HepG2 (cell line): ENCODE measurements at regions not wholly inside any gene's neighbourhood (a gene's known extent, or its start where the extent isn't known, plus 50 kb on each side); places are given as distances from the start of the nearest gene placed in this dataset.

Source experiments
- BCL6 ChIP-seq: IDR thresholded peaks from 2 replicates; pipeline ENCODE4 v1.6.1; 2016; ENCODE audit warnings: missing genetic modification reagents, missing compliant biosample characterization
- GATAD2A ChIP-seq: IDR thresholded peaks from 2 replicates; pipeline ENCODE4 v1.6.1; 2016
- KAT7 ChIP-seq: IDR thresholded peaks from 2 replicates; pipeline ENCODE4 v1.6.1; 2018; ENCODE audit warnings: borderline replicate concordance, missing compliant biosample characterization
- ZNF562 ChIP-seq: sonication (generic); formaldehyde crosslinking; IDR thresholded peaks from 2 replicates; pipeline ENCODE4 v1.8.0; 2022; ENCODE audit warnings: missing genetic modification reagents, borderline replicate concordance
- ZSCAN12 ChIP-seq: sonication (generic); formaldehyde crosslinking; IDR thresholded peaks from 2 replicates; pipeline ENCODE4 v1.9.0; 2021; ENCODE audit warnings: mild to moderate bottlenecking, missing genetic modification reagents
- TF ChIP-seq, protein P1 (sequence below): sonication (generic); formaldehyde crosslinking; IDR thresholded peaks from one replicate; pipeline ENCODE4 v1.5.1; 2020; ENCODE audit warnings: mild to moderate bottlenecking, missing genetic modification reagents; ENCODE audit errors: not compliant biosample characterization
- TF ChIP-seq, protein P2 (sequence below): sonication (generic); formaldehyde crosslinking; conservative IDR thresholded peaks from 2 replicates; pipeline ENCODE4 v1.4.0; 2020; ENCODE audit warnings: missing genetic modification reagents
- TF ChIP-seq, protein P3 (sequence below): IDR thresholded peaks from 2 replicates; pipeline ENCODE4 v1.6.1; 2016; ENCODE audit warnings: mild to moderate bottlenecking
- TF ChIP-seq, protein P4 (sequence below): sonication (generic); formaldehyde crosslinking; IDR thresholded peaks from 2 replicates; pipeline ENCODE4 v1.5.0; 2020; ENCODE audit warnings: missing genetic modification reagents
- TF ChIP-seq, protein P5 (sequence below): sonication (generic); formaldehyde crosslinking; IDR thresholded peaks from 2 replicates; pipeline ENCODE4 v1.5.1; 2020; ENCODE audit warnings: mild to moderate bottlenecking, missing genetic modification reagents, borderline replicate concordance

DNA sequence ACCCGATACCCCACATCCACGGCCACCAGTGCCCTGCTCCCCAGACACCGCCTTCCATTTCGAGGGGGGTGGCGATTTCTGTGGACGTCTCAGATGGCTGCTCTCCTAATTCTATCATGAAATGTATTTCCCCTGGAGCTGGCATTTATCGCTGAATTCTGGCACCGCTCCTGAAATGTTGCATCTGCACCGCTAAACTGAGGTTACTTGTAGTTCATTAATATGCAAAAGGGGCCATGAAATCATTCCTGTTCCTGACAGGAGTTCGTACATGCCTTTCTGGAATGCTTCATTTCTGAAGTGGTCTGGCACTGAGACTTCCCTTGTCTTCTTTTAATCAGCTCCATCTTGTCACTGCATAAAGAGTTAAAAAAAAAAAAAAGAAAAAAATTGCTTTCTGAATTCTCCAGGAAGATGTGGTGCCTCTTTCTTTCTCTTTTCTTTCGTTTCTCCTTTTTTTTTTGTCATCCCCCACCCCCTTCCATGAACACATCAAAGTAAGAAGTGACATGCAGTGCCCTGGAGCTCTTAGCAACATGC, 97.7 kb upstream of the SMARCA2 start (continued):
- no peak for TF ChIP-seq BCL6 (CRISPR knock-in tag)
- TF ChIP-seq ZNF562 (CRISPR knock-in tag), result no peak
- TF ChIP-seq, protein P1, sequence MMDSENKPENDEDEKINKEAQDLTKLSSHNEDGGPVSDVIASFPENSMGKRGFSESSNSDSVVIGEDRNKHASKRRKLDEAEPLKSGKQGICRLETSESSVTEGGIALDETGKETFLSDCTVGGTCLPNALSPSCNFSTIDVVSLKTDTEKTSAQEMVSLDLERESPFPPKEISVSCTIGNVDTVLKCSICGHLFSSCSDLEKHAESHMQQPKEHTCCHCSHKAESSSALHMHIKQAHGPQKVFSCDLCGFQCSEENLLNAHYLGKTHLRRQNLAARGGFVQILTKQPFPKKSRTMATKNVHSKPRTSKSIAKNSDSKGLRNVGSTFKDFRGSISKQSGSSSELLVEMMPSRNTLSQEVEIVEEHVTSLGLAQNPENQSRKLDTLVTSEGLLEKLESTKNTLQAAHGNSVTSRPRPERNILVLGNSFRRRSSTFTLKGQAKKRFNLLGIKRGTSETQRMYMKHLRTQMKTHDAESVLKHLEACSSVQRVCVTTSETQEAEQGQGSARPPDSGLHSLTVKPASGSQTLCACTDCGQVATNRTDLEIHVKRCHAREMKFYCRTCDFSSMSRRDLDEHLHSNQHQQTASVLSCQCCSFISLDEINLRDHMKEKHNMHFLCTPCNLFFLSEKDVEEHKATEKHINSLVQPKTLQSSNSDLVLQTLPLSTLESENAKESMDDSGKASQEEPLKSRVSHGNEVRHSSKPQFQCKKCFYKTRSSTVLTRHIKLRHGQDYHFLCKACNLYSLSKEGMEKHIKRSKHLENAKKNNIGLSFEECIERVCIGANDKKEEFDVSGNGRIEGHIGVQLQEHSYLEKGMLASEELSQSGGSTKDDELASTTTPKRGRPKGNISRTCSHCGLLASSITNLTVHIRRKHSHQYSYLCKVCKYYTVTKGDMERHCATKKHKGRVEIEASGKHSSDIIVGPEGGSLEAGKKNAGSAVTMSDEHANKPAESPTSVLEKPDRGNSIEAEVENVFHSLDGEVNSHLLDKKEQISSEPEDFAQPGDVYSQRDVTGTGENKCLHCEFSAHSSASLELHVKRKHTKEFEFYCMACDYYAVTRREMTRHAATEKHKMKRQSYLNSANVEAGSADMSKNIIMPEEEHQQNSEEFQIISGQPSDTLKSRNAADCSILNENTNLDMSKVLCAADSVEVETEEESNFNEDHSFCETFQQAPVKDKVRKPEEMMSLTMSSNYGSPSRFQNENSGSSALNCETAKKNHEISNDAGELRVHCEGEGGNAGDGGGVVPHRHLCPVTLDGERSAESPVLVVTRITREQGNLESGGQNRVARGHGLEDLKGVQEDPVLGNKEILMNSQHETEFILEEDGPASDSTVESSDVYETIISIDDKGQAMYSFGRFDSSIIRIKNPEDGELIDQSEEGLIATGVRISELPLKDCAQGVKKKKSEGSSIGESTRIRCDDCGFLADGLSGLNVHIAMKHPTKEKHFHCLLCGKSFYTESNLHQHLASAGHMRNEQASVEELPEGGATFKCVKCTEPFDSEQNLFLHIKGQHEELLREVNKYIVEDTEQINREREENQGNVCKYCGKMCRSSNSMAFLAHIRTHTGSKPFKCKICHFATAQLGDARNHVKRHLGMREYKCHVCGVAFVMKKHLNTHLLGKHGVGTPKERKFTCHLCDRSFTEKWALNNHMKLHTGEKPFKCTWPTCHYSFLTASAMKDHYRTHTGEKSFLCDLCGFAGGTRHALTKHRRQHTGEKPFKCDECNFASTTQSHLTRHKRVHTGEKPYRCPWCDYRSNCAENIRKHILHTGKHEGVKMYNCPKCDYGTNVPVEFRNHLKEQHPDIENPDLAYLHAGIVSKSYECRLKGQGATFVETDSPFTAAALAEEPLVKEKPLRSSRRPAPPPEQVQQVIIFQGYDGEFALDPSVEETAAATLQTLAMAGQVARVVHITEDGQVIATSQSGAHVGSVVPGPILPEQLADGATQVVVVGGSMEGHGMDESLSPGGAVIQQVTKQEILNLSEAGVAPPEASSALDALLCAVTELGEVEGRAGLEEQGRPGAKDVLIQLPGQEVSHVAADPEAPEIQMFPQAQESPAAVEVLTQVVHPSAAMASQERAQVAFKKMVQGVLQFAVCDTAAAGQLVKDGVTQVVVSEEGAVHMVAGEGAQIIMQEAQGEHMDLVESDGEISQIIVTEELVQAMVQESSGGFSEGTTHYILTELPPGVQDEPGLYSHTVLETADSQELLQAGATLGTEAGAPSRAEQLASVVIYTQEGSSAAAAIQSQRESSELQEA, result no peak
- TF ChIP-seq, protein P2, sequence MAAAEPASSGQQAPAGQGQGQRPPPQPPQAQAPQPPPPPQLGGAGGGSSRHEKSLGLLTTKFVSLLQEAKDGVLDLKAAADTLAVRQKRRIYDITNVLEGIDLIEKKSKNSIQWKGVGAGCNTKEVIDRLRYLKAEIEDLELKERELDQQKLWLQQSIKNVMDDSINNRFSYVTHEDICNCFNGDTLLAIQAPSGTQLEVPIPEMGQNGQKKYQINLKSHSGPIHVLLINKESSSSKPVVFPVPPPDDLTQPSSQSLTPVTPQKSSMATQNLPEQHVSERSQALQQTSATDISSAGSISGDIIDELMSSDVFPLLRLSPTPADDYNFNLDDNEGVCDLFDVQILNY (CRISPR knock-in tag), result no peak
- TF ChIP-seq, protein P3, sequence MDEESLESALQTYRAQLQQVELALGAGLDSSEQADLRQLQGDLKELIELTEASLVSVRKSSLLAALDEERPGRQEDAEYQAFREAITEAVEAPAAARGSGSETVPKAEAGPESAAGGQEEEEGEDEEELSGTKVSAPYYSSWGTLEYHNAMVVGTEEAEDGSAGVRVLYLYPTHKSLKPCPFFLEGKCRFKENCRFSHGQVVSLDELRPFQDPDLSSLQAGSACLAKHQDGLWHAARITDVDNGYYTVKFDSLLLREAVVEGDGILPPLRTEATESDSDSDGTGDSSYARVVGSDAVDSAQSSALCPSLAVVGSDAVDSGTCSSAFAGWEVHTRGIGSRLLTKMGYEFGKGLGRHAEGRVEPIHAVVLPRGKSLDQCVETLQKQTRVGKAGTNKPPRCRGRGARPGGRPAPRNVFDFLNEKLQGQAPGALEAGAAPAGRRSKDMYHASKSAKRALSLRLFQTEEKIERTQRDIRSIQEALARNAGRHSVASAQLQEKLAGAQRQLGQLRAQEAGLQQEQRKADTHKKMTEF (CRISPR knock-in tag), result no peak
- no peak for TF ChIP-seq GATAD2A (CRISPR knock-in tag)
- TF ChIP-seq, protein P4, sequence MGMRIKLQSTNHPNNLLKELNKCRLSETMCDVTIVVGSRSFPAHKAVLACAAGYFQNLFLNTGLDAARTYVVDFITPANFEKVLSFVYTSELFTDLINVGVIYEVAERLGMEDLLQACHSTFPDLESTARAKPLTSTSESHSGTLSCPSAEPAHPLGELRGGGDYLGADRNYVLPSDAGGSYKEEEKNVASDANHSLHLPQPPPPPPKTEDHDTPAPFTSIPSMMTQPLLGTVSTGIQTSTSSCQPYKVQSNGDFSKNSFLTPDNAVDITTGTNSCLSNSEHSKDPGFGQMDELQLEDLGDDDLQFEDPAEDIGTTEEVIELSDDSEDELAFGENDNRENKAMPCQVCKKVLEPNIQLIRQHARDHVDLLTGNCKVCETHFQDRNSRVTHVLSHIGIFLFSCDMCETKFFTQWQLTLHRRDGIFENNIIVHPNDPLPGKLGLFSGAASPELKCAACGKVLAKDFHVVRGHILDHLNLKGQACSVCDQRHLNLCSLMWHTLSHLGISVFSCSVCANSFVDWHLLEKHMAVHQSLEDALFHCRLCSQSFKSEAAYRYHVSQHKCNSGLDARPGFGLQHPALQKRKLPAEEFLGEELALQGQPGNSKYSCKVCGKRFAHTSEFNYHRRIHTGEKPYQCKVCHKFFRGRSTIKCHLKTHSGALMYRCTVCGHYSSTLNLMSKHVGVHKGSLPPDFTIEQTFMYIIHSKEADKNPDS (CRISPR knock-in tag), result no peak
- no peak for TF ChIP-seq ZSCAN12
- TF ChIP-seq KAT7 (CRISPR knock-in tag), result no peak
- TF ChIP-seq, protein P5, sequence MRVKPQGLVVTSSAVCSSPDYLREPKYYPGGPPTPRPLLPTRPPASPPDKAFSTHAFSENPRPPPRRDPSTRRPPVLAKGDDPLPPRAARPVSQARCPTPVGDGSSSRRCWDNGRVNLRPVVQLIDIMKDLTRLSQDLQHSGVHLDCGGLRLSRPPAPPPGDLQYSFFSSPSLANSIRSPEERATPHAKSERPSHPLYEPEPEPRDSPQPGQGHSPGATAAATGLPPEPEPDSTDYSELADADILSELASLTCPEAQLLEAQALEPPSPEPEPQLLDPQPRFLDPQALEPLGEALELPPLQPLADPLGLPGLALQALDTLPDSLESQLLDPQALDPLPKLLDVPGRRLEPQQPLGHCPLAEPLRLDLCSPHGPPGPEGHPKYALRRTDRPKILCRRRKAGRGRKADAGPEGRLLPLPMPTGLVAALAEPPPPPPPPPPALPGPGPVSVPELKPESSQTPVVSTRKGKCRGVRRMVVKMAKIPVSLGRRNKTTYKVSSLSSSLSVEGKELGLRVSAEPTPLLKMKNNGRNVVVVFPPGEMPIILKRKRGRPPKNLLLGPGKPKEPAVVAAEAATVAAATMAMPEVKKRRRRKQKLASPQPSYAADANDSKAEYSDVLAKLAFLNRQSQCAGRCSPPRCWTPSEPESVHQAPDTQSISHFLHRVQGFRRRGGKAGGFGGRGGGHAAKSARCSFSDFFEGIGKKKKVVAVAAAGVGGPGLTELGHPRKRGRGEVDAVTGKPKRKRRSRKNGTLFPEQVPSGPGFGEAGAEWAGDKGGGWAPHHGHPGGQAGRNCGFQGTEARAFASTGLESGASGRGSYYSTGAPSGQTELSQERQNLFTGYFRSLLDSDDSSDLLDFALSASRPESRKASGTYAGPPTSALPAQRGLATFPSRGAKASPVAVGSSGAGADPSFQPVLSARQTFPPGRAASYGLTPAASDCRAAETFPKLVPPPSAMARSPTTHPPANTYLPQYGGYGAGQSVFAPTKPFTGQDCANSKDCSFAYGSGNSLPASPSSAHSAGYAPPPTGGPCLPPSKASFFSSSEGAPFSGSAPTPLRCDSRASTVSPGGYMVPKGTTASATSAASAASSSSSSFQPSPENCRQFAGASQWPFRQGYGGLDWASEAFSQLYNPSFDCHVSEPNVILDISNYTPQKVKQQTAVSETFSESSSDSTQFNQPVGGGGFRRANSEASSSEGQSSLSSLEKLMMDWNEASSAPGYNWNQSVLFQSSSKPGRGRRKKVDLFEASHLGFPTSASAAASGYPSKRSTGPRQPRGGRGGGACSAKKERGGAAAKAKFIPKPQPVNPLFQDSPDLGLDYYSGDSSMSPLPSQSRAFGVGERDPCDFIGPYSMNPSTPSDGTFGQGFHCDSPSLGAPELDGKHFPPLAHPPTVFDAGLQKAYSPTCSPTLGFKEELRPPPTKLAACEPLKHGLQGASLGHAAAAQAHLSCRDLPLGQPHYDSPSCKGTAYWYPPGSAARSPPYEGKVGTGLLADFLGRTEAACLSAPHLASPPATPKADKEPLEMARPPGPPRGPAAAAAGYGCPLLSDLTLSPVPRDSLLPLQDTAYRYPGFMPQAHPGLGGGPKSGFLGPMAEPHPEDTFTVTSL (CRISPR knock-in tag), result no peak
